HCT116 (cell line): ENCODE measurements at regions not wholly inside any gene's neighbourhood (a gene's known extent, or its start where the extent isn't known, plus 50 kb on each side); places are given as distances from the start of the nearest gene placed in this dataset.

Experiments used
- ATAC-seq: fragments of 200-7000 bp; cut with Tn5 transposase; 2 replicates; pipeline ENCODE4 v1.9.1; 2020; ENCODE audit warnings: mild to moderate bottlenecking, moderate library complexity
- BruUV-seq: library from RNA; stranded (reverse); fragments of 400-500 nt; replicated peaks from 2 replicates; lab custom pipeline; 2021; lab: Mats Ljungman, UMichigan
- CTCF ChIA-PET: fragments of 300-600 bp; sonication (Branson Sonifier 250); formaldehyde crosslinking; loops from one replicate; lab custom pipeline; 2021; ENCODE audit warnings: antibody characterized with exemption; lab: Charles Lee
- POLR2A ChIA-PET: fragments of 300-600, 350-600 bp; sonication (Branson Sonifier 250); formaldehyde crosslinking; loops from one replicate; lab custom pipeline; 2021; ENCODE audit warnings: antibody characterized with exemption; lab: Charles Lee
- RAD21 ChIA-PET, 2 experiments: fragments of 300-600 bp; sonication (Branson Sonifier 250); formaldehyde crosslinking; loops; one replicate each; lab custom pipeline; 2023; ENCODE audit warnings: low total read pairs in 2 of 2; ENCODE audit not compliant: uncharacterized antibody in 2 of 2, unreplicated experiment in 2 of 2, low non-redundant PET in 1 of 2; lab: Charles Lee
- DNase-seq: peaks from one replicate; pipeline ENCODE4 v3.0.0-alpha.2; 2010; ENCODE audit warnings: low read depth, low spot score
- H2AFZ ChIP-seq: fragments of 200-600 bp; shearing (Covaris generic), sonication (generic); 2 replicates; pipeline ENCODE4 v1.6.1; 2017; ENCODE audit warnings: low read depth, mixed run types, mixed read lengths, antibody characterized with exemption, low read length; ENCODE audit not compliant: poor library complexity, severe bottlenecking
- H3K27ac ChIP-seq: 2 replicates; pipeline ENCODE4 v1.5.1; 2012; ENCODE audit warnings: low read depth, low read length
- H3K27me3 ChIP-seq: fragments of 200-600 bp; sonication (generic); 2 replicates; pipeline ENCODE4 v1.6.1; 2016; ENCODE audit warnings: mixed run types, low read length, mixed read lengths; ENCODE audit not compliant: insufficient read depth
- H3K36me3 ChIP-seq, 2 experiments: fragments of 200-500 bp in 1 of 2; fragments of 200-600 bp in 1 of 2; sonication (Bioruptor generic) in 1 of 2; sonication (generic) in 1 of 2; 2 replicates each; pipeline versions ENCODE4 v1.5.1 to v1.6.1; 2014 to 2016; ENCODE audit warnings: low read length in 2 of 2, inconsistent platforms in 1 of 2, mixed read lengths in 1 of 2, mixed run types in 1 of 2; ENCODE audit not compliant: insufficient read depth in 2 of 2, control insufficient read depth in 1 of 2
- H3K4me1 ChIP-seq, 2 experiments: fragments of 200-600 bp in 1 of 2; sonication (generic) in 1 of 2; 2 replicates each; pipeline versions ENCODE4 v1.5.1 to v1.6.1; 2012 to 2017; ENCODE audit warnings: low read length in 2 of 2, inconsistent platforms in 1 of 2, mild to moderate bottlenecking in 1 of 2, mixed read lengths in 1 of 2, mixed run types in 1 of 2, moderate library complexity in 1 of 2; ENCODE audit not compliant: insufficient read depth in 2 of 2, control insufficient read depth in 1 of 2
- H3K4me2 ChIP-seq: fragments of 200-600 bp; sonication (generic); 2 replicates; pipeline ENCODE4 v1.6.1; 2017; ENCODE audit warnings: mixed run types, low read length, mixed read lengths
- H3K4me3 ChIP-seq, 2 experiments: fragments of 200-600 bp in 1 of 2; sonication (generic) in 1 of 2; replicated peaks in 1 of 2; 2 replicates each; pipeline ENCODE4 v1.5.1; 2011 to 2016; ENCODE audit warnings: low read length in 2 of 2, control low read depth in 1 of 2, low read depth in 1 of 2, mild to moderate bottlenecking in 1 of 2, mixed read lengths in 1 of 2, mixed run types in 1 of 2
- H3K79me2 ChIP-seq: fragments of 200-600 bp; sonication (generic); 2 replicates; pipeline ENCODE4 v1.6.1; 2017; ENCODE audit warnings: mild to moderate bottlenecking, mixed run types, low read length, moderate library complexity, mixed read lengths; ENCODE audit not compliant: insufficient read depth
- H3K9ac ChIP-seq: fragments of 200-600 bp; sonication (generic); 2 replicates; pipeline ENCODE4 v1.6.1; 2016; ENCODE audit warnings: low read length, mixed read lengths
- H3K9me2 ChIP-seq: fragments of 200-600 bp; sonication (generic), shearing (Covaris generic); 2 replicates; pipeline ENCODE4 v1.6.1; 2017; ENCODE audit warnings: mixed run types, mild to moderate bottlenecking, moderate library complexity; ENCODE audit not compliant: insufficient read depth
- H3K9me3 ChIP-seq, 2 experiments: fragments of 200-500 bp in 1 of 2; fragments of 200-600 bp in 1 of 2; sonication (Bioruptor generic) in 1 of 2; sonication (generic) in 1 of 2; 2 replicates each; pipeline ENCODE4 v1.6.1; 2014 to 2017; ENCODE audit warnings: low read length in 2 of 2, mixed read lengths in 2 of 2, inconsistent platforms in 1 of 2, low read depth in 1 of 2, mild to moderate bottlenecking in 1 of 2, mixed run types in 1 of 2, moderate library complexity in 1 of 2; ENCODE audit not compliant: control insufficient read depth in 1 of 2, insufficient read depth in 1 of 2
- H4K20me1 ChIP-seq: fragments of 200-600 bp; sonication (generic), shearing (Covaris generic); 2 replicates; pipeline ENCODE4 v1.6.1; 2017; ENCODE audit warnings: mixed run types, mild to moderate bottlenecking, moderate library complexity; ENCODE audit not compliant: insufficient read depth
- ELF1 ChIP-seq: IDR thresholded peaks from 2 replicates; pipeline ENCODE4 v1.6.1; 2012; ENCODE audit warnings: low read depth, borderline replicate concordance
- RAD21 ChIP-seq: IDR thresholded peaks from 2 replicates; pipeline ENCODE4 v1.6.1; 2012; ENCODE audit warnings: low read depth, mild to moderate bottlenecking
- TCF7L2 ChIP-seq: IDR thresholded peaks from 2 replicates; pipeline ENCODE4 v1.7.0; 2011; ENCODE audit warnings: borderline replicate concordance, inconsistent platforms; ENCODE audit not compliant: insufficient read depth, insufficient read length; ENCODE audit errors: extremely low read depth
- ZFX ChIP-seq: fragments of 450-650 bp; IDR thresholded peaks from 2 replicates; pipeline ENCODE4 v1.6.1; 2017
- ZNF274 ChIP-seq: fragments of 200-500 bp; sonication (Bioruptor generic); IDR thresholded peaks from 2 replicates; pipeline ENCODE4 v1.6.1; 2014; ENCODE audit warnings: mild to moderate bottlenecking, low read depth, low read length, inconsistent platforms
- intact Hi-C: fragments of 100-400 bp; cut with micrococcal nuclease; formaldehyde crosslinking; loops from 2 replicates; pipeline ENCODE4 v1.10.0; 2022
- TF ChIP-seq, protein P1 (sequence below), 3 experiments: fragments of 200-600 bp in 1 of 3; sonication (generic) in 1 of 3; IDR thresholded peaks in 2 of 3; conservative IDR thresholded peaks in 1 of 3; 2 replicates each; pipeline ENCODE4 v1.5.1; 2012 to 2017; ENCODE audit warnings: low read depth in 2 of 3, low read length in 2 of 3, antibody characterized with exemption in 1 of 3, borderline replicate concordance in 1 of 3, control low read depth in 1 of 3, mild to moderate bottlenecking in 1 of 3, mixed read lengths in 1 of 3, mixed run types in 1 of 3, moderate library complexity in 1 of 3; ENCODE audit not compliant: insufficient read depth in 1 of 3
- TF ChIP-seq, protein P2 (sequence below): IDR thresholded peaks from 2 replicates; pipeline ENCODE4 v1.6.1; 2011; ENCODE audit warnings: mild to moderate bottlenecking, low read length, moderate library complexity; ENCODE audit not compliant: insufficient replicate concordance; ENCODE audit errors: extremely low read depth
- TF ChIP-seq, protein P3 (sequence below): IDR thresholded peaks from 2 replicates; pipeline ENCODE4 v1.6.1; 2012; ENCODE audit warnings: low read depth

DNA sequence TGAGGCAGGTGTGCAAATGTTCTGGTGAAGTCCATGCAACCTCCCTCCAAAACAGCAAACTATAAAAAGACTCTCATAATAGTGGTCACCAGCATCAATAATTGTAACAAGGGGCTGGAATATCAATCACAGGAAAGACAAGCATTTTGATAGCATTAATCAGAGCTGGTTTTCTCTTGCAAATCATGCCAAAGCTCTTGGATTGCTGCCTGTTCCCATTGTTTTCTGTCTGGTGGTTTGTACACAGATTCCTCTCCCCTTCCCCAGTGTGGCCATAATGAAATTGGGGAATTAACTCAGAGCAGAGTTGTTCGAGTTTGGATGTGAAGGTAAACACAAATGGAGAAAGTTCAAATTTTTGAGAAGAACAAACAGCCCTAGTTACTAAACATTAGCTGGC, 134.2 kb downstream of the CDCA7 start:
- RAD21 ChIA-PET: no interaction called here
- Histone ChIP-seq H3K27me3 (no peaks in the 10 kb centered on the region), H3K9ac (no peak overlapping the region), H3K4me3 (no peak overlapping the region), H3K4me1 (no peaks in the 10 kb centered on the region), H3K4me2 (no peak overlapping the region), H3K9me2 (no peaks in the 10 kb centered on the region), H3K79me2 (no peaks in the 10 kb centered on the region), H3K9me3 (no peaks in the 10 kb centered on the region), H3K36me3 (no peaks in the 10 kb centered on the region), H4K20me1 (no peaks in the 10 kb centered on the region), H2AFZ (no peak overlapping the region), H3K27ac (no peak overlapping the region)
- no TSS peak for BruUV-seq
- no peak for ATAC-seq
- no peak for DNase-seq
- POLR2A ChIA-PET: no interaction called here
- CTCF ChIA-PET: no interaction called here
- no peak for TF ChIP-seq ZNF274
- no peak for TF ChIP-seq ELF1
- no peak for TF ChIP-seq RAD21
- intact Hi-C loops: no loop called here

DNA sequence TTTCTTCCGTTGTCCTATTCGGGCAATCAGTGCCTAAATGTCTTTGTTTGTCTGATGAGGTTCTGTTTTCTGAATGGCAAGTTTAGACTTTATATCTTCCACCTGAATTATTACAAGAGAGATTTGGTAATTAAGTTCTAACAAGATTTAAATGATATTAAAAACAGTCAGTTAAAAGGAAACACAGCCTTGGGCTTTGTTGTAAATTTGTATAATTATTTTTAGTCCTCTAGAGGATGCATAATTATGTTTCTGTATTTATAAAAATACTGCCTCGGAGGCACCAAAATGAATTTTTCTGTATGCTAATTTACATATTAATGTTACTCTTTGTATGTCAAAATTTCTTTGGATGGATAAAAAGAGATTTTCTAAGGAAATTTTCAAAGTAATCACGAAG, 136.7 kb downstream of the CDCA7 start:
- ATAC-seq: no peak
- intact Hi-C loops: no loop called here
- Histone ChIP-seq H3K9ac (no peak overlapping the region), H3K36me3 (no peaks in the 10 kb centered on the region), H3K79me2 (no peaks in the 10 kb centered on the region), H3K9me2 (no peaks in the 10 kb centered on the region), H3K27me3 (no peaks in the 10 kb centered on the region), H2AFZ (no peak overlapping the region), H3K27ac (no peak overlapping the region), H3K9me3 (no peaks in the 10 kb centered on the region), H3K4me1 (no peaks in the 10 kb centered on the region), H3K4me2 (no peak overlapping the region), H4K20me1 (no peaks in the 10 kb centered on the region), H3K4me3 (no peak overlapping the region)
- CTCF ChIA-PET: no interaction called here
- no peak for DNase-seq
- BruUV-seq: no TSS peak
- TF ChIP-seq, protein P1, sequence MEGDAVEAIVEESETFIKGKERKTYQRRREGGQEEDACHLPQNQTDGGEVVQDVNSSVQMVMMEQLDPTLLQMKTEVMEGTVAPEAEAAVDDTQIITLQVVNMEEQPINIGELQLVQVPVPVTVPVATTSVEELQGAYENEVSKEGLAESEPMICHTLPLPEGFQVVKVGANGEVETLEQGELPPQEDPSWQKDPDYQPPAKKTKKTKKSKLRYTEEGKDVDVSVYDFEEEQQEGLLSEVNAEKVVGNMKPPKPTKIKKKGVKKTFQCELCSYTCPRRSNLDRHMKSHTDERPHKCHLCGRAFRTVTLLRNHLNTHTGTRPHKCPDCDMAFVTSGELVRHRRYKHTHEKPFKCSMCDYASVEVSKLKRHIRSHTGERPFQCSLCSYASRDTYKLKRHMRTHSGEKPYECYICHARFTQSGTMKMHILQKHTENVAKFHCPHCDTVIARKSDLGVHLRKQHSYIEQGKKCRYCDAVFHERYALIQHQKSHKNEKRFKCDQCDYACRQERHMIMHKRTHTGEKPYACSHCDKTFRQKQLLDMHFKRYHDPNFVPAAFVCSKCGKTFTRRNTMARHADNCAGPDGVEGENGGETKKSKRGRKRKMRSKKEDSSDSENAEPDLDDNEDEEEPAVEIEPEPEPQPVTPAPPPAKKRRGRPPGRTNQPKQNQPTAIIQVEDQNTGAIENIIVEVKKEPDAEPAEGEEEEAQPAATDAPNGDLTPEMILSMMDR (IDR thresholded peaks at IDR 0.05 in 2 of 3, conservative IDR thresholded peaks at IDR 0.05 in 1 of 3; ENCODE audit: borderline replicate concordance in 1 of 3, insufficient read depth in 1 of 3, low read depth in 2 of 3, low read length in 2 of 3): no peak
- TF ChIP-seq, protein P2, sequence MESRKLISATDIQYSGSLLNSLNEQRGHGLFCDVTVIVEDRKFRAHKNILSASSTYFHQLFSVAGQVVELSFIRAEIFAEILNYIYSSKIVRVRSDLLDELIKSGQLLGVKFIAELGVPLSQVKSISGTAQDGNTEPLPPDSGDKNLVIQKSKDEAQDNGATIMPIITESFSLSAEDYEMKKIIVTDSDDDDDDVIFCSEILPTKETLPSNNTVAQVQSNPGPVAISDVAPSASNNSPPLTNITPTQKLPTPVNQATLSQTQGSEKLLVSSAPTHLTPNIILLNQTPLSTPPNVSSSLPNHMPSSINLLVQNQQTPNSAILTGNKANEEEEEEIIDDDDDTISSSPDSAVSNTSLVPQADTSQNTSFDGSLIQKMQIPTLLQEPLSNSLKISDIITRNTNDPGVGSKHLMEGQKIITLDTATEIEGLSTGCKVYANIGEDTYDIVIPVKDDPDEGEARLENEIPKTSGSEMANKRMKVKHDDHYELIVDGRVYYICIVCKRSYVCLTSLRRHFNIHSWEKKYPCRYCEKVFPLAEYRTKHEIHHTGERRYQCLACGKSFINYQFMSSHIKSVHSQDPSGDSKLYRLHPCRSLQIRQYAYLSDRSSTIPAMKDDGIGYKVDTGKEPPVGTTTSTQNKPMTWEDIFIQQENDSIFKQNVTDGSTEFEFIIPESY: no peak
- TF ChIP-seq, protein P3, sequence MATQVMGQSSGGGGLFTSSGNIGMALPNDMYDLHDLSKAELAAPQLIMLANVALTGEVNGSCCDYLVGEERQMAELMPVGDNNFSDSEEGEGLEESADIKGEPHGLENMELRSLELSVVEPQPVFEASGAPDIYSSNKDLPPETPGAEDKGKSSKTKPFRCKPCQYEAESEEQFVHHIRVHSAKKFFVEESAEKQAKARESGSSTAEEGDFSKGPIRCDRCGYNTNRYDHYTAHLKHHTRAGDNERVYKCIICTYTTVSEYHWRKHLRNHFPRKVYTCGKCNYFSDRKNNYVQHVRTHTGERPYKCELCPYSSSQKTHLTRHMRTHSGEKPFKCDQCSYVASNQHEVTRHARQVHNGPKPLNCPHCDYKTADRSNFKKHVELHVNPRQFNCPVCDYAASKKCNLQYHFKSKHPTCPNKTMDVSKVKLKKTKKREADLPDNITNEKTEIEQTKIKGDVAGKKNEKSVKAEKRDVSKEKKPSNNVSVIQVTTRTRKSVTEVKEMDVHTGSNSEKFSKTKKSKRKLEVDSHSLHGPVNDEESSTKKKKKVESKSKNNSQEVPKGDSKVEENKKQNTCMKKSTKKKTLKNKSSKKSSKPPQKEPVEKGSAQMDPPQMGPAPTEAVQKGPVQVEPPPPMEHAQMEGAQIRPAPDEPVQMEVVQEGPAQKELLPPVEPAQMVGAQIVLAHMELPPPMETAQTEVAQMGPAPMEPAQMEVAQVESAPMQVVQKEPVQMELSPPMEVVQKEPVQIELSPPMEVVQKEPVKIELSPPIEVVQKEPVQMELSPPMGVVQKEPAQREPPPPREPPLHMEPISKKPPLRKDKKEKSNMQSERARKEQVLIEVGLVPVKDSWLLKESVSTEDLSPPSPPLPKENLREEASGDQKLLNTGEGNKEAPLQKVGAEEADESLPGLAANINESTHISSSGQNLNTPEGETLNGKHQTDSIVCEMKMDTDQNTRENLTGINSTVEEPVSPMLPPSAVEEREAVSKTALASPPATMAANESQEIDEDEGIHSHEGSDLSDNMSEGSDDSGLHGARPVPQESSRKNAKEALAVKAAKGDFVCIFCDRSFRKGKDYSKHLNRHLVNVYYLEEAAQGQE: no peak
- TF ChIP-seq TCF7L2 (no peak), ZFX (no peak)
- POLR2A ChIA-PET: no interaction called here
- RAD21 ChIA-PET: no interaction called here
